ENCODE measurements at regions not wholly inside any gene's neighbourhood (a gene's known extent, or its start where the extent isn't known, plus 50 kb on each side); places are given as distances from the start of the nearest gene placed in this dataset.

- no peak for TF ChIP-seq CTCF (IDR thresholded peaks at IDR 0.05; ENCODE audit: low read length)
- TF ChIP-seq EZH2phosphoT487 (IDR thresholded peaks at IDR 0.05; ENCODE audit: low read length), result no peak
Measured at GRCh38 chr16:86765389-86766026, 187.2 kb downstream of the FOXL1 start.
